ENCODE measurements at regions not wholly inside any gene's neighbourhood (a gene's known extent, or its start where the extent isn't known, plus 50 kb on each side); places are given as distances from the start of the nearest gene placed in this dataset.
A peak's percentile ranks its signal among the peaks of the same experiment; 100 is the strongest.
"Not testable (repeated sequence)": the region's sequence is repeated elsewhere in the genome, so short reads cannot be mapped to it uniquely, and the experiment has no call there.

- DNase-seq: no peak
These were observed 925.3 kb upstream of the CDH10 start for GRCh38 chr5:25570067-25570583.

- DNase-seq: no peak
These were observed 924.3 kb upstream of the CDH10 start for GRCh38 chr5:25568989-25569625.

- DNase-seq: no peak
These were observed 923.5 kb upstream of the CDH10 start for GRCh38 chr5:25568294-25568693.

- no peak for DNase-seq
These were observed 923.1 kb upstream of the CDH10 start for GRCh38 chr5:25567881-25568280.

GRCh38 chr5:25562656-25563055 is 917.9 kb upstream of the CDH10 start:
- no peak for DNase-seq

GRCh38 chr5:25554077-25554476 is 909.3 kb upstream of the CDH10 start:
- no peak for DNase-seq

GRCh38 chr5:25552871-25553481 is 908.2 kb upstream of the CDH10 start:
- DNase-seq: no peak

- DNase-seq: no peak
These were observed 906.0 kb upstream of the CDH10 start for GRCh38 chr5:25550793-25551192.

- DNase-seq: peak in 6 of 56 donors; percentile 1 to 36 (median 4)
These were observed 900.0 kb upstream of the CDH10 start for GRCh38 chr5:25544652-25545249.

- DNase-seq: no peak
These were observed 895.9 kb upstream of the CDH10 start for GRCh38 chr5:25540628-25541027.

GRCh38 chr5:25539536-25539935 is 894.8 kb upstream of the CDH10 start:
- no peak for DNase-seq

- not testable (repeated sequence) for DNase-seq
These were observed 891.7 kb upstream of the CDH10 start for GRCh38 chr5:25536461-25536860.

GRCh38 chr5:25516141-25516540 is 871.4 kb upstream of the CDH10 start:
- no peak for DNase-seq

- DNase-seq: no peak
These were observed 870.7 kb upstream of the CDH10 start for GRCh38 chr5:25515525-25515924.

- DNase-seq: not testable (repeated sequence)
These were observed 865.9 kb upstream of the CDH10 start for GRCh38 chr5:25510692-25511091.

GRCh38 chr5:25508011-25508410 is 863.2 kb upstream of the CDH10 start:
- not testable (repeated sequence) for DNase-seq

- no peak for DNase-seq
These were observed 855.9 kb upstream of the CDH10 start for GRCh38 chr5:25500635-25501034.

GRCh38 chr5:25489834-25490538 is 845.2 kb upstream of the CDH10 start:
- DNase-seq: no peak

GRCh38 chr5:25488119-25488518 is 843.3 kb upstream of the CDH10 start:
- no peak for DNase-seq

- no peak for DNase-seq
These were observed 839.6 kb upstream of the CDH10 start for GRCh38 chr5:25484391-25484790.

GRCh38 chr5:25481463-25481862 is 836.7 kb upstream of the CDH10 start:
- no peak for DNase-seq

GRCh38 chr5:25459082-25459481 is 814.3 kb upstream of the CDH10 start:
- no peak for DNase-seq

Measured in nucleus accumbens (tissue), 56 donors.